GM21825 (cell line): ENCODE measurements at regions not wholly inside any gene's neighbourhood (a gene's known extent, or its start where the extent isn't known, plus 50 kb on each side); places are given as distances from the start of the nearest gene placed in this dataset.
"Not testable (repeated sequence)": the region's sequence is repeated elsewhere in the genome, so short reads cannot be mapped to it uniquely, and the experiment has no call there.

Experiments used
- ATAC-seq: cut with Tn5 transposase; IDR thresholded peaks from one replicate; pipeline ENCODE4 v1.9.1; 2021; ENCODE audit warnings: mild to moderate bottlenecking, moderate library complexity; ENCODE audit not compliant: unreplicated experiment

GRCh38 chr16:22675745-22676540 lies 138.0 kb upstream of the HS3ST2 start:
- ATAC-seq = no peak

GRCh38 chr16:22677024-22677830 lies 136.7 kb upstream of the HS3ST2 start:
- no peak for ATAC-seq

DNA sequence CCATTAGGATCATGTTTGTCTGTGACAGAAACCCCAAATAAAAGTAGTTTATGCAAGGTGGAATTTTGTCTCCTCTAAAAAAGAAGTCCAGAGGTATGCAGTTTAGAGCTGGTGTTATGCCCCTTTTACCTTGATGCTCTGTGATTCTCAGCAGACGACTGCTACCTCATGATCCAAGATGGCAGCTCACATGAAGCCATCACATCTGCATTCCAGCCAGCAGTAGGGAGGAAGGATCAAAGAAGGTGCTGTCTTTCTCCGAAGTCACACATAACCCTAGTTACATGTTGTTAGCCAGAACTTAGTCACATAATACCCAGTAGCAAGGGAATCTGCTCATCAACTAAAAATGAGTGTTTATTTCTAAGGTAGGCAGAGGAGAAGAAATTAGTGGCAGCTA lies 135.7 kb upstream of the HS3ST2 start:
- ATAC-seq = no peak

DNA sequence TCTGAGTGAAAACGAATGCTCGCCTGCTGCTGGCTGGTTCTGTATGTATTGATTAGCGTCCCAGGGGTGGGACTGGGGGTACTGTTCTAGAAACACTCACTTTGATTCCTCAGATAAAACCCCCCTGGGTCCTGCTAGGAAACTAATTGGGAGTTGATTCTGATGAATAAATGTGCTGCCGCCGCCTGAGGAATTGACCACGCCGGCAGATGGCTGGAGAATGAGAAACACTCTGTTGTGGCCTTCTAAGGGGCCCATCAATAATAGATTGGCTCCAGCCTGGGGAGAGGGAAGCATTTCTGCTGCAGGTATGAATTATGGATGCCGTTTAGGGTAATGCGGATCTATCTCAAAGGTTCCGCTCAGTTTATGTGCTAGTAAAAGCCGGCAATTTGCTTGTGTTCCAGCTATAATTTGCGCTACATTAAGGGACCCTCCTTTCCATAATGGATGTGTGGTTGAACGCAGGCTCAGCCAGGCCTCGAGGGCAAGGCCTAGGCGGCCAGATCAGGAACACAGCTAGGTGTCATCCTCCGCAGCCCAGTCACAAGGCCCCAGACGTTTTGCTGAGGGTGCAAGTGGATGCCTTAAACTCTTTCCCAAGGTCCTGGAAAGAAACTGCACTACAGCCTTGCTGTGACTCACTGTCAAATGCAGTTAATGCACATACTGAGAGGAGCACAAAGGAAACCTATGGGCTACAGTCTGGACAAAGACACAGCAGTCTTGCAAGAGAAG lies 132.2 kb upstream of the HS3ST2 start:
- no peak for ATAC-seq

GRCh38 chr16:22683258-22683657 lies 130.7 kb upstream of the HS3ST2 start:
- no peak for ATAC-seq

DNA sequence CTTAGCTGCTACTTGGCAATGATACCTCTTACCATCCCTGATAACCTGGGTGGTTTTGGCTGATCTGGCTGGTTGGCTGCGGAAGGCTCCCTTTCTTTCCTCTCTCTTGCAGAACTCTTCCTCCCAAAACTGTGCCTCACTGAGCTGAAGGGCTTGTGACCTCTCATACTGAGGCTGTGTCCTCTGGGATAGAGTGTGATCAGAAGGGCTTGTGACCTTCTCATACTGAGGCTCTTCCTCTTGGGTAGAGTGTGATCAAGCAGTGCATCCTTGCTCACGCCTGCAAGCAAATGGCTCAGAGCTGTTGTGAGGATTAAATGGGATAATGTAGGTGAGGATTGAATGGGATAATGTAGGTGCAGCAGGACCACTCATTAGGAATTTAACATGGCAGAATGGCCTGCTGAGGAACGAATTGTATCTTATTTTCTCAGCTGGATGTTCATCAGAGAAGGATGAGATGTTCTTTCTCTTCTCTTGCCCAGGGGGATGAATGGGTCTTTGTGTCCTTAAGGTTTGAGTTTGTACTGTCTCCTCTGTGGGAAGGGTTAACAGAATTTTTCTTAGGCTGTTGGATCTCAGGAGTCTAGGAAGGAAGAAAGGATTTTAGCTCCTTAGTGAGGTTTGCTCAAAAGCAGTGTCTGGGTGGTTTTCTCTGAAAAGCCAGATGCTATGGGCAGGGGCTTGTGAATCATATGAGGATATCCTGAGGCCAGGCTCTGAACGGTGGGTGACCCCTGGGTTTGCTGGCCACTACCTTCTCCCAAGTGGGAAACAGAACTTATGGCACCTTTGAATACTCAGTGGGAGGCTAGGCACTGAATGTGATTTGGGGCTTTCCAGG lies 130.0 kb upstream of the HS3ST2 start:
- no peak for ATAC-seq

GRCh38 chr16:22684574-22685458 lies 129.1 kb upstream of the HS3ST2 start:
- ATAC-seq = no peak

DNA sequence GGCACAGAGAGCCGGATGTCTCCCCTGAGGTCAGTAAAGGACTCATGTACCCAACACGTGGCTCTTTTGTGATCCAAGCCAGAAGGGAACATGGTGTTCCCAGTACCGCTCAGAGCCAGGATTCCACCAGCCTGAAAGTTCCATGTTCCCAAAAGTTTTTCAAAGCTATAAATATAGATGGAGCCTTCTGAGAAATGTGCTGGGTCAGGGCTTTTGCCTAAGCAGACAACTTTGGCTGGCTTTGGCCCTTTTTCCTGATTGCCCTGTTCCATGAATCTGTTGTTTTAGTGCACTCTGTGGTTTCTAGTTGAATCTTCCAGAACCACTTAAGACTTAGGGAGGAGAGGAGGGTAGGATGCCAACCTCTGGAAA lies 128.5 kb upstream of the HS3ST2 start:
- no peak for ATAC-seq

DNA sequence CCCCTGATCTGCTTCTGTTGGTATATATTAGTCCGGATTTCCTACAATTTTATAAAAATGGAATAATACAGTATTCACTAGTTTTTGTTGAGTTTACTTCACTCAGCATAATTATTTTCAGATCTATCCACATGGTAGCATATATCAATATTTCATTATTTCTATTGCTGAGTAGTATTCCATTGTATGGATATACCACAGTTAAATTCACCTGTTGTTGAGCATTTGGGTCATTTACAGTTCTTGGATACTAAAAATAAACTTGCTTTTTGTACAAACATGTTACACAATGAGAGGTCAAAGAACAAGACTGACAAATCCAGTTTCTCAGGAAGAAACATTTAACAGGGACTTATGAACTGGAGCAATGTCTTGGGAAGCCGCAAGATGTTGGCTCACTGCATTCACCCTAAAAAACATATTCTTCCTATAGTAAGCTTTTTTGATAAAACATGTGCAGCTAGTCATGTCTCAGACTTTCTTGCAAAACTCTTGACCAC lies 126.9 kb upstream of the HS3ST2 start:
- no peak for ATAC-seq

DNA sequence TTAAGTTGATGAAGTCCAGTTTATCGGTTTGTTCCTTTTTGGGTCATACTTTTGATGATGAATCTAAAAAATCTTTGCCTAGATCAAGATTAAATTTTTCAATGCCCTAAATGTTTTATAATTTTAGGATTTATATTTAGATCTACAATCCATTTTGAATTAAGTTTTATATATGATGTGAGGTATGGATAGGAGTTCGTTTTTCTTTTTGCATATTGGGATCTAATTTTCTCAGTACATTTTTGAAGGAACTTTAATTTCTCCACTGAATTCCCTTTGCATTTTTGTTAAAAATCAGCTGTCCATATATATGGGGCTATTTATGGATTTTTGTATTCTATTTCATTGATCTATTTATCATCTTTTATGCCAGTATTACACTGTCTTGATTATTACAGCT lies 125.5 kb upstream of the HS3ST2 start:
- ATAC-seq = no peak

- no peak for ATAC-seq
Observed at GRCh38 chr16:22688930-22689329, 125.0 kb upstream of the HS3ST2 start.

DNA sequence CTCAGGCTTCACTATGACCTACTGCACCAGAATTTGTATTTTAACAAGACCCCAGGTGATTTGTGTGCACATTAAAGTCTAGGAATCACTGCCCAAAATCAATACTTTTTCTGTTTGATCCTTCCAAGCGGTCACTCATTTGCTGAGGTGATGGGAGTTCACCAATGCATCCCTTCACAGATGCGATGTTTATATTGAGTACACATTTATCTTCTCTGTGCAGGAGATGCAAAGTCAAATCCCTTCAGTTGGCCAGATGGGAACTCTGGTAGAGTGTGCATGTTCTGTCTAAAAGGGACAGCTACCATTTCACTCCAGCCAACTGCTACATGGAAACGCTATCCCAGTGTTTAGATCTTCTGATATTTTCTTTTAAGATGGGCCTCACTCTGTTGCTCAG lies 122.6 kb upstream of the HS3ST2 start:
- no peak for ATAC-seq

- ATAC-seq = no peak
Observed at GRCh38 chr16:22692034-22692433, 121.9 kb upstream of the HS3ST2 start.

DNA sequence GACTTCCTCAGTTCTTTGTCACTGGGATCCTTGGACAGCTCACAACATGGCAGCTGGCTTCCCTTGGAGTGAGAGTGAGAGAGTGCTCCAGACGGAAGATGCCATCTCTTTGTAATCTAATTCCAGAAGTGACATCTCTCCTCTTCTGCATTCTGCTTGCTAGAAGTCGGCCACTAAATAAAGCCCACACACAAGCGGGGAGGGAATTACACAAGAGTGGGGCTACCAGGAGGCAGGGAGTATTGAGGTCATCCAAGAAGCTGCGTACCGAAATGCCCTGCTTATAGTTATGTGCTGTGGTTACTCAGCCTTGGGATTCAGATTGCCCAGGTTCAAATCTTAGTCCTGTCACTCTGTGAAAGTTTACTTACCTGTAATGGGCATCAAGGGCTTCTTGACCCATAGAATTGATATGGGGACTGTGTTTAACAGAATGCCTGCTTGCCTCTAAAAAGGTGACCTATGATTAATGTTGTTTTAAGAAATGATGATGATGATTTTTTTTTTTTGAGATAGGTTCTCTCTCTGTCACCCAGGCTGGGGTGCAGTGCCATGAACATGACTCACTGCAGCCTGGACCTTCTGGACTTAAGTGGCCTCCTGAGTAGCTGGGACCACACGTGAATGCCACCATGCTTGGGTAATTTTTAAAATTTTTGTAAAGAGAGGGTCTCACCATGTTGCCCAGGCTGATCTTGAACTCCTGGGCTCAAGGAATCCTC lies 120.9 kb upstream of the HS3ST2 start:
- no peak for ATAC-seq

DNA sequence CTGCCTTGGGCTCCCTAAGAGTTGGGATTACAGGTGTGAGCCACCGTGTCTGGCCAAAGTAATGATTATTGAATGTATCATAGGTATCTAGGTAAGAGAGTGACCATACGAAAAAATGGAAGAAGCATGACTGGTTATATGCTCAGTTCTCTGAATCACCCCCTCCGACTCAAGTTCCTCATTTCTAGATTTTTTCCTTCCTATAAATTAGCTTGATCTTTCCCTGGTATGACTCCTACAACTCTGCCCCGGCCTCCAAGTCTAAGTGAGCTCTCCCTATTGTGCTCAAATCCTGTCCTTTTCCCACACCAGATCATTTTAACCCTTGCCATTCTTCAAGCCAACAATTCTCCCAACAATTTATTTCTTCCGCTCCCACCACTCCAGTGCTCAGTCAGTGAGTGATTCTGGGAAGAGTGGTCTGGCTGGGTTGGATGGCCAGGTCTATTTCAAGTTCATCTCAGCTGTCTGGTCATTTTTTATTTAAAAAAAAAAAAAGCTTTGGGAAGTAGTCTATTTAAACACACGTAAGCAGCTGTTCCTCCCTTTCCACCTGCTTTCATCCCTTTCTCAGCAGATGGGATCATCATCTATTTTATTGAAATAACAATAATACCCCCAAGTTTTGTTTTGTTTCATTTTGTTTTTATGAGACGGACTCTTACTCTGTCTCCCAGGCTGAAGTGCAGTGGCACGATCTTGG lies 120.2 kb upstream of the HS3ST2 start:
- no peak for ATAC-seq

- ATAC-seq = no peak
Observed at GRCh38 chr16:22694887-22695382, 119.0 kb upstream of the HS3ST2 start.

GRCh38 chr16:22695773-22696172 lies 118.2 kb upstream of the HS3ST2 start:
- ATAC-seq = not testable (repeated sequence)

- no peak for ATAC-seq
Observed at GRCh38 chr16:22699356-22699755, 114.6 kb upstream of the HS3ST2 start.
